Gastrocnemius medialis (tissue), 4 donors: ENCODE measurements at regions not wholly inside any gene's neighbourhood (a gene's known extent, or its start where the extent isn't known, plus 50 kb on each side); places are given as distances from the start of the nearest gene placed in this dataset.
A peak's percentile ranks its signal among the peaks of the same experiment; 100 is the strongest.

Experiments used
- ATAC-seq, 2 donors: fragments of 150-250 bp; one replicate each; pipeline ENCODE4 v1.9.1; 2016
- DNase-seq, 2 donors: peaks; one replicate each; pipeline ENCODE4 v3.0.0-alpha.2; 2019
- H3K27ac ChIP-seq, 4 donors: fragments of 200-600 bp; sonication (generic); 1 replicate in 1 of 4; 2 replicates in 3 of 4; pipeline ENCODE4 v1.5.1; 2016 to 2018; ENCODE audit warnings: mild to moderate bottlenecking in 2 of 4, moderate library complexity in 1 of 4
- H3K27me3 ChIP-seq, 3 donors: fragments of 200-600 bp; sonication (generic) in 2 of 3; 1 replicate in 1 of 3; 2 replicates in 2 of 3; pipeline versions ENCODE4 v1.5.1 to v1.6.0; 2016 to 2019; ENCODE audit warnings: mild to moderate bottlenecking in 1 of 3, moderate library complexity in 1 of 3
- H3K36me3 ChIP-seq, 2 donors: fragments of 200-600 bp; sonication (generic) in 1 of 2; one replicate each; pipeline ENCODE4 v1.5.1; 2017 to 2018
- H3K4me1 ChIP-seq, 2 donors: fragments of 200-600 bp; sonication (generic) in 1 of 2; one replicate each; pipeline ENCODE4 v1.5.1; 2016 to 2017; ENCODE audit warnings: mild to moderate bottlenecking in 2 of 2
- H3K4me3 ChIP-seq, 4 donors: fragments of 200-600 bp; sonication (generic) in 3 of 4; 1 replicate in 1 of 4; 2 replicates in 3 of 4; pipeline ENCODE4 v1.5.1; 2016 to 2019; ENCODE audit warnings: mild to moderate bottlenecking in 2 of 4
- H3K9me3 ChIP-seq, 3 donors: fragments of 200-600 bp; sonication (generic) in 2 of 3; 1 replicate in 1 of 3; 2 replicates in 2 of 3; pipeline ENCODE4 v1.5.1; 2016 to 2019
- POLR2A ChIP-seq, 2 donors: fragments of 450-650 bp; IDR thresholded peaks; one replicate each; pipeline ENCODE4 v1.6.1; 2017; ENCODE audit warnings: antibody characterized with exemption in 2 of 2, mild to moderate bottlenecking in 2 of 2, moderate library complexity in 2 of 2
- in situ Hi-C, 4 donors: fragments of 200-750 bp; cut with MboI; loops; one replicate each; pipeline versions ENCODE4 v1.15.0 to v1.8.0; 2017; ENCODE audit warnings: low sequenced_read_pairs in 4 of 4
- intact Hi-C: fragments of 100-400 bp; cut with DNase I; formaldehyde crosslinking; loops from one replicate; pipeline ENCODE4 v1.15.1; 2023; ENCODE audit warnings: low total_unique reads
- TF ChIP-seq, protein P1 (sequence below), 5 experiments: fragments of 450-650 bp in 3 of 5; fragments of 200-600 bp in 2 of 5; sonication (generic) in 2 of 5; IDR thresholded peaks in 4 of 5; conservative IDR thresholded peaks in 1 of 5; 1 replicate in 4 of 5; 2 replicates in 1 of 5; pipeline ENCODE4 v1.5.1; 2016 to 2019; ENCODE audit warnings: antibody characterized with exemption in 5 of 5, mild to moderate bottlenecking in 3 of 5, moderate library complexity in 3 of 5

DNA sequence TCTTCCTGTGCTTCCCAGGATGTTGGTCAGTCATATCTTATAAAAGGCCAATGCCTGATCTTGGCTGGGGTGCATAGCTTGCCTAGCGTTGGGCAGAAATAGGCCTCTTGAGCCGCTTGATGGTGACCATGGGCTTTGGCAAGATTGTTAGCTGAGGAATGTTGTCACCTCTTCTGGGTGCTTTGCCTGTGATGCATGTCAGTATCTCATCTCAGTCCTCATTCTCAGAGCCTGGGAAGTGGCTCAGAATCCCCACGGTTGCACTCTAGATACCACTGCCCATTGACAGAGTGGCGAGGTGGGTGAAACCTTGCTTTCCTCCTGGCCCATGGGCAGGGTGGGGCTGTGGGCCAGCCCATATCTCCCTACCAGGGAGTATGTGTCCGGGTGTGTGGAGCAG lies 79.2 kb upstream of the MGAT5 start:
- peaks cover 24 to 31% of the 10 kb centered on the region in 2 donors for H3K4me1 ChIP-seq
- ATAC-seq = no peak
- H3K27ac ChIP-seq = peak overlapping the region in 2 of 4 donors; percentile 57 to 80
- TF ChIP-seq, protein P1, sequence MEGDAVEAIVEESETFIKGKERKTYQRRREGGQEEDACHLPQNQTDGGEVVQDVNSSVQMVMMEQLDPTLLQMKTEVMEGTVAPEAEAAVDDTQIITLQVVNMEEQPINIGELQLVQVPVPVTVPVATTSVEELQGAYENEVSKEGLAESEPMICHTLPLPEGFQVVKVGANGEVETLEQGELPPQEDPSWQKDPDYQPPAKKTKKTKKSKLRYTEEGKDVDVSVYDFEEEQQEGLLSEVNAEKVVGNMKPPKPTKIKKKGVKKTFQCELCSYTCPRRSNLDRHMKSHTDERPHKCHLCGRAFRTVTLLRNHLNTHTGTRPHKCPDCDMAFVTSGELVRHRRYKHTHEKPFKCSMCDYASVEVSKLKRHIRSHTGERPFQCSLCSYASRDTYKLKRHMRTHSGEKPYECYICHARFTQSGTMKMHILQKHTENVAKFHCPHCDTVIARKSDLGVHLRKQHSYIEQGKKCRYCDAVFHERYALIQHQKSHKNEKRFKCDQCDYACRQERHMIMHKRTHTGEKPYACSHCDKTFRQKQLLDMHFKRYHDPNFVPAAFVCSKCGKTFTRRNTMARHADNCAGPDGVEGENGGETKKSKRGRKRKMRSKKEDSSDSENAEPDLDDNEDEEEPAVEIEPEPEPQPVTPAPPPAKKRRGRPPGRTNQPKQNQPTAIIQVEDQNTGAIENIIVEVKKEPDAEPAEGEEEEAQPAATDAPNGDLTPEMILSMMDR (IDR thresholded peaks at IDR 0.05 in 4 of 5, conservative IDR thresholded peaks at IDR 0.05 in 1 of 5) = no peak
- TF ChIP-seq POLR2A (IDR thresholded peaks at IDR 0.05) = no peak
- H3K9me3 ChIP-seq = no peaks in the 10 kb centered on the region
- no peak for DNase-seq
- H3K27me3 ChIP-seq = no peaks in the 10 kb centered on the region
- intact Hi-C loops (loop anchor here (1.0 to 5.0 kb wide), 2 partner anchors 35 to 57 kb away; no protein-coding TSS in a partner anchor), in situ Hi-C loops (no loop called here)
- H3K36me3 ChIP-seq = no peaks in the 10 kb centered on the region
- no peak overlapping the region for H3K4me3 ChIP-seq

DNA sequence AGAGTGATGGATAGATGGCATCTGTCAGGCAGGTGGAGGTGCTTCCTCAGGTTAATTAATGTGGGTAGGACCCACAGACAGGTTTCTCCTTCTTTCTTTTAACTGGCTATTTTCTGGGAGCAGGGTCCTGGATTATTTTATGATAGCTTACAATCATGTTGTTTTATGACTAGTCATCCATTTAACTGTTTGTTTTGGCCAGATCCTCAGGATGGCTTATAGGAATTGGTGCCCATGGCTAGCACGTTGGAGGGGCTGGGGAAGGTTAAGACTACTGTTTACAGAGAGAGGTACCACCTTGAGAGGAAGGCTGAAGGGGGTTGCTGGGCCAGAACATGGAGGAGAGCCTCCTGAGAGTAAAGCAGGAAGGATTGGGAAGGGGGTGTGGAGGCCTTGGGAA lies 78.0 kb upstream of the MGAT5 start:
- intact Hi-C loops (no loop called here), in situ Hi-C loops (no loop called here)
- Histone ChIP-seq H3K36me3 (no peaks in the 10 kb centered on the region), H3K27ac (no peak overlapping the region), H3K4me3 (no peak overlapping the region), H3K27me3 (no peaks in the 10 kb centered on the region), H3K9me3 (no peaks in the 10 kb centered on the region), H3K4me1 (peaks cover 24 to 31% of the 10 kb centered on the region in 2 donors)
- no peak for DNase-seq
- TF ChIP-seq, protein P1 (IDR thresholded peaks at IDR 0.05 in 4 of 5, conservative IDR thresholded peaks at IDR 0.05 in 1 of 5) = no peak
- no peak for TF ChIP-seq POLR2A (IDR thresholded peaks at IDR 0.05)
- ATAC-seq = no peak

DNA sequence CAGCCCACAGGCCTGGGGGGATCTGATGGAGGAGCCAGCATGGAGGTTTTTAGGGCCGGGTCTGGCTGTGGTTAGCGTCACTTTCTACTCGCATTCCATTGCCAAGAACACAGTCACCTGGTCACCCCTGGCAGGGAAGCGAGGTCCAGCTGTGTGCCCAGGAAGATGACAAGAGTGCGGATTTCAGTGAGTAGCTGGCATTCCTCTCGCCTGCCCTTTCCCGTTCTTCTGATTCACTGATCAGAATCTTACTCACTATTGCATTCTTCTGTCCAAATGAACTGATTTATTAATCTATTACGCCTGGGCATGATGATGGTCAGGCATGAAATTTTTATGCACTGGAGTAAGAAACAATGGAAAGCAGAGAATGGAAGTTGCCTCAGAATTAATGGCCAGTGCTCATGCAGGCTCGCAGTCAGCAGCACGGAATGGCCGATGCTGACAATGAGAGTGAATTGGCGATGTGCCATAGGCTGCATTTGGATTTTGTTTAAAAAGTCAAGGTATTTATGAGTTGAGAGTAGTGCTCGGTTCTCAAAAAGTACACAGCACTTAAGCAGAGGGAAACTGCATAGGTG lies 76.4 kb upstream of the MGAT5 start:
- Histone ChIP-seq H3K4me3 (no peak overlapping the region), H3K4me1 (peaks cover 24 to 31% of the 10 kb centered on the region in 2 donors), H3K9me3 (no peaks in the 10 kb centered on the region), H3K27me3 (no peaks in the 10 kb centered on the region), H3K27ac (no peak overlapping the region), H3K36me3 (no peaks in the 10 kb centered on the region)
- ATAC-seq (no peak), DNase-seq (no peak)
- in situ Hi-C loops (no loop called here), intact Hi-C loops (no loop called here)
- TF ChIP-seq, protein P1 (IDR thresholded peaks at IDR 0.05 in 4 of 5, conservative IDR thresholded peaks at IDR 0.05 in 1 of 5) = no peak
- TF ChIP-seq POLR2A (IDR thresholded peaks at IDR 0.05) = no peak

DNA sequence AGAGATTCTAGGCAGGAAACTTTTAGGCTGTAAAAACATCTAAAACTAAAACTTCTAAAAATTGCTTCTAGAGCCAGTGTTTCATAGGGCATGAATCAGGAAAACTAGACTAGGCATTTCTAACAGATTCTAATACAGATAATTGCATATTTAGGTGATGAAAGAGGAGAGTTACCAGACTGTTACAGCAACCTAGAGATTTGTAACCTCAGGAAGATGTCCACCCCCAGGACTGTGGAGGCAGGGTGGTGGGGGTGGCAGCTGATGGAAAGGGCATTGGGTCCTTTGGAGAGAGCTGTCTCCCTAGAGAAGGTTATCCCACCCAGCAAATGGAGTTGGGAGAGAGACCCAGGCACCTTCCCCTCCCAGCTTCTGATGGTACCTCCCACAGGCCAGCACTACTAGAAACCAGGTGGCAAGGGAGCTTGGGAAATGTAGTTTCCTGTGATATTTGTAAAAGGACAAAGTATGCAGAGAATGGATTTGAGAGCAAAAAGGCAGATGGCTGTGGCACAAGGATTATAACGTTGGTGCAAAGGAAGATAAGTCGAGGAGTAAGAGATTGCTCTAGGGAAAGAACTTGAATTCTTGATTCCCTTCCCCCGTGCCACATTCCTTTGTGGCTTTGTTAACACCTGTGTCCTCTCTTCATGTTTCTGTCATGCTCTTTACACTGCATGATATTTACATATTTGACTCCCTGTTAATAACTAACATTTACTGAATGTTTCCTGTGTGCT lies 75.6 kb upstream of the MGAT5 start:
- no peak for TF ChIP-seq POLR2A (IDR thresholded peaks at IDR 0.05)
- TF ChIP-seq, protein P1 (IDR thresholded peaks at IDR 0.05 in 4 of 5, conservative IDR thresholded peaks at IDR 0.05 in 1 of 5) = no peak
- Histone ChIP-seq H3K27me3 (no peaks in the 10 kb centered on the region), H3K27ac (no peak overlapping the region), H3K4me1 (peaks cover 18 to 26% of the 10 kb centered on the region in 2 donors), H3K36me3 (no peaks in the 10 kb centered on the region), H3K9me3 (no peaks in the 10 kb centered on the region), H3K4me3 (no peak overlapping the region)
- in situ Hi-C loops = no loop called here
- intact Hi-C loops = no loop called here
- ATAC-seq (no peak), DNase-seq (no peak)
